ENCODE measurements at regions not wholly inside any gene's neighbourhood (a gene's known extent, or its start where the extent isn't known, plus 50 kb on each side); places are given as distances from the start of the nearest gene placed in this dataset.

DNA sequence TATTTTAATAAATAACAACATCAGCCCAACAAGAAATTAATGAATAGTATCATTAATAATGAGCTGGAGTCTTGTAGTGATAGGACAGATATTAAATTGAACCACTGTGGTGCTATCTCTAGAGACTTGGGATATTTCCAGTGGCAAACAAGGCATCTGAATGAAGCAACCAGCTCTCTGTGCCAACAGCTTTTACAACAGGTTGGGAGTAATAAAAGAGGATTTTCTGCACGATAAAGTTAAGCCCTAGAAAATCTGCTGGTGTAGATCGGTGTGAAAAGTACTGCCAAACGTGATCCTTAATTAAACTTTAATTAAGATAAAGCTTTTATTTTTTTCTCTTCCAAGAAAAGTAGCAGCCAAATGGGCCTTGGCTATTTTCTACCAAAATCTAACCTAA lies 385.5 kb downstream of the NR4A2 start:
- in situ Hi-C loops (cut with HindIII; ENCODE audit: low sequenced_read_pairs) = no loop called here
- DNase-seq (ENCODE audit: low read depth) = no peak
- no peak overlapping the region for H3K4me3 ChIP-seq (ENCODE audit: low read depth, low read length)
- TF ChIP-seq, protein P1, sequence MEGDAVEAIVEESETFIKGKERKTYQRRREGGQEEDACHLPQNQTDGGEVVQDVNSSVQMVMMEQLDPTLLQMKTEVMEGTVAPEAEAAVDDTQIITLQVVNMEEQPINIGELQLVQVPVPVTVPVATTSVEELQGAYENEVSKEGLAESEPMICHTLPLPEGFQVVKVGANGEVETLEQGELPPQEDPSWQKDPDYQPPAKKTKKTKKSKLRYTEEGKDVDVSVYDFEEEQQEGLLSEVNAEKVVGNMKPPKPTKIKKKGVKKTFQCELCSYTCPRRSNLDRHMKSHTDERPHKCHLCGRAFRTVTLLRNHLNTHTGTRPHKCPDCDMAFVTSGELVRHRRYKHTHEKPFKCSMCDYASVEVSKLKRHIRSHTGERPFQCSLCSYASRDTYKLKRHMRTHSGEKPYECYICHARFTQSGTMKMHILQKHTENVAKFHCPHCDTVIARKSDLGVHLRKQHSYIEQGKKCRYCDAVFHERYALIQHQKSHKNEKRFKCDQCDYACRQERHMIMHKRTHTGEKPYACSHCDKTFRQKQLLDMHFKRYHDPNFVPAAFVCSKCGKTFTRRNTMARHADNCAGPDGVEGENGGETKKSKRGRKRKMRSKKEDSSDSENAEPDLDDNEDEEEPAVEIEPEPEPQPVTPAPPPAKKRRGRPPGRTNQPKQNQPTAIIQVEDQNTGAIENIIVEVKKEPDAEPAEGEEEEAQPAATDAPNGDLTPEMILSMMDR (IDR thresholded peaks at IDR 0.05; ENCODE audit: low read depth, low read length, missing control alignments) = no peak

DNA sequence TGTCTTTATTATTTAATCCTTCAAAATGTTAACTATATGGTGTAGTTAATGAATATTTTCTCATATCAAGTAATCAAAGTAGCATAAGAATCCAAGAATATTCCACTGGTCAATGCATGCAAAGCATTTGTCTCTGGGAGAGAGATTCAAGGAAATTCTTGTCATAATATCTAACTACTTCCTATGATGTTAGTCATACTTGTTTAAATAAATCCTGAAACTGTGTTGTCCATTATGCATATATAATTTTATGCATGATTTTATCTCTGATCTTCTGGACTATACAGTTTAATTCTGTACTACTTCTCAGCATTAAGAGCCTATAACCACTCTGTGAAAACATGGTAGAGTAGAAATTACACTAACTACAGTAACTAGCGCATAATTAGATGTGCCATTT lies 388.3 kb downstream of the NR4A2 start:
- no peak overlapping the region for H3K4me3 ChIP-seq (ENCODE audit: low read depth, low read length)

DNA sequence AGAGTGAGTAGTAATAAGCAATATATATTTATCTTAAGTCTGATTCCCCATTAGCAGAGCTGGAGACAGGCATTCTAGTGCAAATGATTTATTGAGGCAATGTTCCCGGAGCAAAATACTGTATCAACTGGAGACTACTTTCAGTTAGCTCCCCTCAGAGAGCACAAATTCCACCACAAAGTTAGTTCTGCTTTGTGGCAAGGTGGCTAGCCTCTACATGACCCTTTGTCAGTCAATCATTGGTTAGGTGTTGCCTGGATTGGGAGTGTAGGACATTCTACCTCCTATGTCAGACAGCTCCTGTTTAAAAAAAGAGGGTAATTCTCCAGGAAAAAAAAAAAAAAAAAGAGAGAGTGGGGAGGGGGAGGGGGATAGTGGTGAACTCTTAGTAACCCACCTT lies 402.2 kb downstream of the NR4A2 start:
- in situ Hi-C loops (cut with HindIII; ENCODE audit: low sequenced_read_pairs) = no loop called here
- no peak overlapping the region for H3K4me3 ChIP-seq (ENCODE audit: low read depth, low read length)
- TF ChIP-seq, protein P1 (IDR thresholded peaks at IDR 0.05; ENCODE audit: low read depth, low read length, missing control alignments) = no peak
- no peak for DNase-seq (ENCODE audit: low read depth)

More for the DNA sequence above, 388.3 kb downstream of the NR4A2 start:
- TF ChIP-seq, protein P1 (IDR thresholded peaks at IDR 0.05; ENCODE audit: low read depth, low read length, missing control alignments) = no peak
- DNase-seq (ENCODE audit: low read depth) = no peak
- in situ Hi-C loops (cut with HindIII; ENCODE audit: low sequenced_read_pairs) = no loop called here

DNA sequence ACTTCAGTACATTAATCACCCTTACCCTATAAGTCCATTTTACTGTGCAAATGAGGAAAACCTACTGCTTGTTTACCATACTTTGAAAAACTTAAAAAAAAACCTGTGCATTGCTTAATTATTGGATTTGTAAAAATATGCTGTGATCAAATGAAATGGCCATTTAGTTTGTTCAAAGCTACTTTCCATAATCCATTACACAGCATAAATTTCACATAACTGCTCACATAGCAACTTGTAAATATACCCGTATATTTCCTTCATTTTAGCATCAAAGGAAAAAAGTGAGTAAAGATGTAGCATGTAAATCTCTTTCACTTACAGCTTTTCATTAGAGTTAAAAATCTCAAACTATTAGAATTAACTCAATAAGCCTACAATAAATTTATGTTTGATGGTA lies 415.1 kb downstream of the NR4A2 start:
- no peak for DNase-seq (ENCODE audit: low read depth)
- H3K4me3 ChIP-seq (ENCODE audit: low read depth, low read length) = no peak overlapping the region
- TF ChIP-seq, protein P1 (IDR thresholded peaks at IDR 0.05; ENCODE audit: low read depth, low read length, missing control alignments) = no peak
- in situ Hi-C loops (cut with HindIII; ENCODE audit: low sequenced_read_pairs) = no loop called here

DNA sequence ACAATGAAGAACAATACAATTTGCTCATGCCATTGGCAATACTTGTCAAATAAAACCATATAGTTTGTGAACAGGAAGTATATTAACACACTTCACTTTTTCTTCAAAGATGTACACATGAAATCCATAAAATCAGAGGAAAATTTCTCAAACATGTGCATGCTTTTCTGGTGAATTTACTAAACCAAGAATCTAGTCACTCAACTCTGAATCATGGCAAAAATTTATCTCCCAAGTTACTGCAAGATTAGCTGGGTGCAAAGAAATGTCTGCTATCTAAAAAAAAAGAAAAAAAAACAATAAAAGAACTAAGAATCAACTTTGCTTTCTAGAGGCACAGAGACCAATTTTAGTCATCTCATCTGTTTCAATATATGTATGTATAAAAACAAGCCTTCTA lies 419.2 kb downstream of the NR4A2 start:
- no peak for DNase-seq (ENCODE audit: low read depth)
- TF ChIP-seq, protein P1 (IDR thresholded peaks at IDR 0.05; ENCODE audit: low read depth, low read length, missing control alignments) = no peak
- in situ Hi-C loops (cut with HindIII; ENCODE audit: low sequenced_read_pairs) = no loop called here
- H3K4me3 ChIP-seq (ENCODE audit: low read depth, low read length) = no peak overlapping the region

DNA sequence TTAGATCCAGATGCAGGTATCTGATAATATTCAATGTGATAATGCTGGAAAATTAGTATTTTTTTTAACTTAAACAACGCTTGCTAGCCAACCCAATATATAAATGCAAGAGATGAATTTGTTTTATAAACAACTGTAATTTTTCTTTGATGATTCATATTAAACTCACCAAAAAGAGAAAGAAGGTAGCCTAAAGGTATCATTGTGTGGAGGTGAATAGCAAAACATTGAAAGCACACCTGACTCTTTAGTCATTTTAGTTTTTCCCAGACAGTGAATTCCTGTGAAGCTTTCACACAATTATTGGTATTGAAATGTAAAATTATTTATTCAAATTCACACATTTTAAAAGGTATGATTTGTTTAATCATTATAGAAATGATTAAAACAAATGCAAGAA lies 424.0 kb downstream of the NR4A2 start:
- no peak for DNase-seq (ENCODE audit: low read depth)
- TF ChIP-seq, protein P1 (IDR thresholded peaks at IDR 0.05; ENCODE audit: low read depth, low read length, missing control alignments) = no peak
- in situ Hi-C loops (cut with HindIII; ENCODE audit: low sequenced_read_pairs) = no loop called here
- no peak overlapping the region for H3K4me3 ChIP-seq (ENCODE audit: low read depth, low read length)

DNA sequence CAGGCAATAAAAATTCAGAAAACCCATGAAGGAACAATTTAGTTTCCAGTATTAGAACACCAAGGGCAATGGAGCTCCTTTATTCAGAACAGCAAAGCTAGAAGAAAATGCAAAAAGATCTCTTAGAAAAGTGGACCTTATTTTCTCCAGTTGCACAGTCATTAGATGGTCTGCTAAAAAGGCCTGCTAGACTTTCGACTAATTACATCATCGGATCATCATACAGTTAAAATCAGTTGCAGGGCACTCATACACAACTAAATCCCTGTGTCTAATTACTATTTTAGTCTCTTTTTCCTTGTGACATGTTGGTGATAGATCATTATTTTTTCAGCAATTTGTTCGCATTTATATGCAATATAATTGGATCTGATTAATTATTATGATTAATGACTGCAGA lies 425.3 kb downstream of the NR4A2 start:
- in situ Hi-C loops (cut with HindIII; ENCODE audit: low sequenced_read_pairs) = no loop called here
- TF ChIP-seq, protein P1 (IDR thresholded peaks at IDR 0.05; ENCODE audit: low read depth, low read length, missing control alignments) = no peak
- DNase-seq (ENCODE audit: low read depth) = no peak
- no peak overlapping the region for H3K4me3 ChIP-seq (ENCODE audit: low read depth, low read length)

Measured in astrocyte of the cerebellum (primary cell).